ENCODE measurements at regions not wholly inside any gene's neighbourhood (a gene's known extent, or its start where the extent isn't known, plus 50 kb on each side); places are given as distances from the start of the nearest gene placed in this dataset.

DNA sequence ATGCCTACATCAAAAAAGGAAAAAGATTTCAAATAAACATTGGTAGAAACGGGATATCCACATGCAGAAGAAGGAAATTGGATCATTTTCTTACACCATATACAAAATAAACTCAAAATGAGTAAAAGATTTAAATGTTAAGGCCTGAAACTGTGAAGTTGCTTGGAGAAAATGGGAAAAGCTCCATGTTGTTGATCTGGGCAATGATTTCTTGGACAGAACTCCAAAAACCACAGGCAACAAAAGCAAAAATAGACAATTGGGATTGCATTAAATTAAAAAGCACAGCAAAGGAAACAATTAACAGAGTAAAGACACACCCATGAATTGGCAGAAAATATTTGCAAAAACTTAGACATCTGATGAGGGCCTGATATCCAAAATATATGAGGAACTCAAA is 105.2 kb upstream of the APP start:
- TF ChIP-seq, protein P1, sequence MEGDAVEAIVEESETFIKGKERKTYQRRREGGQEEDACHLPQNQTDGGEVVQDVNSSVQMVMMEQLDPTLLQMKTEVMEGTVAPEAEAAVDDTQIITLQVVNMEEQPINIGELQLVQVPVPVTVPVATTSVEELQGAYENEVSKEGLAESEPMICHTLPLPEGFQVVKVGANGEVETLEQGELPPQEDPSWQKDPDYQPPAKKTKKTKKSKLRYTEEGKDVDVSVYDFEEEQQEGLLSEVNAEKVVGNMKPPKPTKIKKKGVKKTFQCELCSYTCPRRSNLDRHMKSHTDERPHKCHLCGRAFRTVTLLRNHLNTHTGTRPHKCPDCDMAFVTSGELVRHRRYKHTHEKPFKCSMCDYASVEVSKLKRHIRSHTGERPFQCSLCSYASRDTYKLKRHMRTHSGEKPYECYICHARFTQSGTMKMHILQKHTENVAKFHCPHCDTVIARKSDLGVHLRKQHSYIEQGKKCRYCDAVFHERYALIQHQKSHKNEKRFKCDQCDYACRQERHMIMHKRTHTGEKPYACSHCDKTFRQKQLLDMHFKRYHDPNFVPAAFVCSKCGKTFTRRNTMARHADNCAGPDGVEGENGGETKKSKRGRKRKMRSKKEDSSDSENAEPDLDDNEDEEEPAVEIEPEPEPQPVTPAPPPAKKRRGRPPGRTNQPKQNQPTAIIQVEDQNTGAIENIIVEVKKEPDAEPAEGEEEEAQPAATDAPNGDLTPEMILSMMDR (IDR thresholded peaks at IDR 0.05; ENCODE audit: insufficient read depth, low read length, poor library complexity, severe bottlenecking), result no peak
- H3K4me3 ChIP-seq (ENCODE audit: low read depth, low read length), result no peak overlapping the region

DNA sequence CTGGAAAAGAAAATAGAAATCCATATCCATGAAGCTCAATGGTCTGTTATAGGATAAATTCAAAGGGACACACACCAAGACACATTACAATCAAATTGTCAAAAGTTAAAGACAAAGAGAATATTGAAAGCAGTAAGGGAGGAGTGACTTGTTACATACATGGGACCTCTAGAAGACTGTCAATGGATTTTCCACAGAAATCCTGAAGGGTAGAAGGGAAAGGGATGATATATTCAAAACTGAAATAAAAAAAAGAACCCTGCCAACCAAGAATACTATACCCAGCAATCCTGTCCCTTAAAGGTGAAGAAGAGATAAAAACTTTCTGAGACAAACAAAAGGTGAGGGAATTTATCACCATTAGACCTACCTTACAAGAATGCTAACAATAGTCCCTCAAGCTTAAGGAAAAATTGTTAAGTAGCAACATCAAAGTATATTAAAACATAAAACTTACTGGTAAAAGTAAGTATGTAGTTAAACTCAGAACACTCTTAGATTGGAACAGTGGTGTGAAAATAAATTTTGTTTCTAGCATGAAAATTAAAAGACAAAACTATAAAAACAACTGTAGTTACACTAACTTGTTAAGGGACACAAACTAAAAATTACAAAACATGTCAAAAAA is 103.2 kb upstream of the APP start:
- TF ChIP-seq, protein P1 (IDR thresholded peaks at IDR 0.05; ENCODE audit: insufficient read depth, low read length, poor library complexity, severe bottlenecking), result no peak
- H3K4me3 ChIP-seq (ENCODE audit: low read depth, low read length), result no peak overlapping the region
- H3K27me3 ChIP-seq (ENCODE audit: control insufficient read depth, insufficient read depth, low read length), result no peaks in the 10 kb centered on the region
- no peak for DNase-seq (ENCODE audit: low read depth)
- H3K36me3 ChIP-seq (ENCODE audit: control insufficient read depth, insufficient read depth, low read length), result no peaks in the 10 kb centered on the region

More for the DNA sequence above, 105.2 kb upstream of the APP start:
- Histone ChIP-seq H3K27me3 (ENCODE audit: control insufficient read depth, insufficient read depth, low read length) (no peaks in the 10 kb centered on the region), H3K36me3 (ENCODE audit: control insufficient read depth, insufficient read depth, low read length) (no peaks in the 10 kb centered on the region)
- no peak for DNase-seq (ENCODE audit: low read depth)

DNA sequence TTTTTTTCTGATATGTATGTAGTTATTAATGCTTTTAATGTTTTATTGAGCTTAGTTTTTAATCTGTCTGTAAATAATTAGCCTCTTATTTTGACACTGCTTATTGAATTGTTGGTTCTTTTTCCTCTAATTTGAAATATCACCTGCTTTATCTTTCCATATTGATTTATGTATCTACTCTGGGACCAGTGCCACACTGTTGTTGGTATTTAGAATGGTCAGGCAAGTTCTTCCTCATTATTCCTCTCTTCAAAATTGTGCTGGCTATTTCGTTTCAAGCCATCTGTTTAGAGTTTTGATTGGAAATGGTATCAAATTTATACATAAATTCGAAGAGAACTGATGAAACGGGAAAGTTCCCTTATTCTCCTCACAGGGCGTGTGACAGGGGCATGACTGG is 96.8 kb upstream of the APP start:
- no peaks in the 10 kb centered on the region for H3K36me3 ChIP-seq (ENCODE audit: control insufficient read depth, insufficient read depth, low read length)
- TF ChIP-seq, protein P1 (IDR thresholded peaks at IDR 0.05; ENCODE audit: insufficient read depth, low read length, poor library complexity, severe bottlenecking), result no peak
- H3K4me3 ChIP-seq (ENCODE audit: low read depth, low read length), result no peak overlapping the region
- no peaks in the 10 kb centered on the region for H3K27me3 ChIP-seq (ENCODE audit: control insufficient read depth, insufficient read depth, low read length)
- DNase-seq (ENCODE audit: low read depth), result no peak

DNA sequence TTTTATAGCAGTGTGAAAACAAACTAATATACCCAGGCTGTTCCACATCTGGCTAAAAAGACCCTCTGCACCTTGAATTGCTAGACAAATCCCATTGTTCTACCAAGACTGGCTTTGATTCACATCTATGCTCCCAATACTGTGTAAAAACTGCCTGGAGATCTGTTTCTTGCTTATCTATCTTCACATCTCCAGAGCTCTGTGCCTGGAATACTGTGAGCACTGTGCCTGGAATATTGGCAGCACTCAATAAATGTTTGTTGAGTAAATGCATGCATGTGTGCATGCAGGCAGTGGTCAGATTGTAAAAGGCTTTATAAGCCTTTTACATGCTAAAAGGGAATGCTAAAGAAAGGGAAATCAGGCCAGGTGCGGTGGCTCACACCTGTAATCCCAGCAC is 75.5 kb upstream of the APP start:
- no peaks in the 10 kb centered on the region for H3K36me3 ChIP-seq (ENCODE audit: control insufficient read depth, insufficient read depth, low read length)
- DNase-seq (ENCODE audit: low read depth), result no peak
- TF ChIP-seq, protein P1 (IDR thresholded peaks at IDR 0.05; ENCODE audit: insufficient read depth, low read length, poor library complexity, severe bottlenecking), result no peak

DNA sequence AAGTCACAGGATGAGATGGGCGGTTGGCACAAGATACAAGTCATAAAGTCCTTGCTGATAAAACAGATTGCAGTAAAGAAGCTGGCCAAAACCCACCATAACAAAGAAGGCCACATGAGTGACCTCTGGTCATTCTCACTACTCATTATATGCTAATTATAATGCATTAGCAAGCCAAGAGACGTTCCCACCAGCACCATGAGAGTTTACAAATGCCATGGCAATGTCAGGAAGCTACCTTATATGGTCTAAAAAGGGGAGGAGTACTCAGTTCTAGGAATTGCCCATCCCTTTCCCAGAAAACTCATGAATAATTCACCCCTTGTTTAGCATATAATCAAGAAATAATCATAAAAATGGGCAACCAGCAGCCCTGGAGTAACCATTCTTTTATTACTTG is 74.9 kb upstream of the APP start:
- H3K4me3 ChIP-seq (ENCODE audit: low read depth, low read length), result no peak overlapping the region
- TF ChIP-seq, protein P1 (IDR thresholded peaks at IDR 0.05; ENCODE audit: insufficient read depth, low read length, poor library complexity, severe bottlenecking), result no peak
- DNase-seq (ENCODE audit: low read depth), result no peak
- no peaks in the 10 kb centered on the region for H3K27me3 ChIP-seq (ENCODE audit: control insufficient read depth, insufficient read depth, low read length)
- H3K36me3 ChIP-seq (ENCODE audit: control insufficient read depth, insufficient read depth, low read length), result no peaks in the 10 kb centered on the region

More for the DNA sequence above, 75.5 kb upstream of the APP start:
- Histone ChIP-seq H3K4me3 (ENCODE audit: low read depth, low read length) (no peak overlapping the region), H3K27me3 (ENCODE audit: control insufficient read depth, insufficient read depth, low read length) (no peaks in the 10 kb centered on the region)

DNA sequence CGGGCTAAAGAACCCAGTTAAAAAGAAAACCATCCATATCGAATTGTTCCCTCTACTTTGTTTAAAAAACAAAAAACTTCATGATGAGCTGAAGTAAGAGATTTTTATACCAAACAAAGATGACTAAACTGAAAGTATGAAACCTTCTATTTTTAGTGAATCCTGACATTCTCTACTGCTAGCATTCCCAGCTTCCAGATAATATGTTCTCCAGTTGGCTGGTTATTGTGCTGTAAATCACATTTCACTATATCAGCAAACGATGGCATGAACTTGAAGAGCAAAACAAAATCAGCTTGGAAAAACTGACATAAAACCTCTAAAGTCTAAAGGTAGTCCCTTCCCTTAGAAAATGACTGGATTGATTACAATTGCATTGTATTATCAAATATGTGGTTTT is 68.1 kb upstream of the APP start:
- no peak for DNase-seq (ENCODE audit: low read depth)
- Histone ChIP-seq H3K27me3 (ENCODE audit: control insufficient read depth, insufficient read depth, low read length) (no peaks in the 10 kb centered on the region), H3K4me3 (ENCODE audit: low read depth, low read length) (no peak overlapping the region), H3K36me3 (ENCODE audit: control insufficient read depth, insufficient read depth, low read length) (no peaks in the 10 kb centered on the region)
- TF ChIP-seq, protein P1 (IDR thresholded peaks at IDR 0.05; ENCODE audit: insufficient read depth, low read length, poor library complexity, severe bottlenecking), result no peak
